Activated CD8-positive, alpha-beta T cell treated with anti-CD3 and anti-CD28 coated beads, Interleukin-2, amount 10 ng/mL, durations not matched to agents 7 days and 5 days (primary cell): ENCODE measurements at regions not wholly inside any gene's neighbourhood (a gene's known extent, or its start where the extent isn't known, plus 50 kb on each side); places are given as distances from the start of the nearest gene placed in this dataset.
"Not testable (repeated sequence)": the region's sequence is repeated elsewhere in the genome, so short reads cannot be mapped to it uniquely, and the experiment has no call there.

ENCODE experiments used
- ATAC-seq: fragments of 150-1000 bp; cut with Tn5 transposase; one replicate; pipeline ENCODE4 v1.10.0; 2021; ENCODE audit warnings: moderate library complexity
- CTCF ChIA-PET: fragments of 350-600 bp; sonication (Branson Sonifier 250); formaldehyde crosslinking; loops from one replicate; lab custom pipeline; 2021; ENCODE audit warnings: antibody characterized with exemption; lab: Charles Lee
- POLR2A ChIA-PET: fragments of 350-600 bp; sonication (Branson Sonifier 250); formaldehyde crosslinking; loops from one replicate; lab custom pipeline; 2021; ENCODE audit warnings: antibody characterized with exemption; lab: Charles Lee
- DNase-seq: peaks from one replicate; pipeline ENCODE4 v3.0.0-alpha.2; 2020
- H3K27ac Mint-ChIP-seq: one replicate; pipeline ENCODE4 v1.8.0; 2021; ENCODE audit warnings: mild to moderate bottlenecking, mixed read lengths
- H3K27me3 Mint-ChIP-seq: one replicate; pipeline ENCODE4 v1.8.0; 2021; ENCODE audit warnings: low read depth, mixed read lengths
- H3K36me3 Mint-ChIP-seq: one replicate; pipeline ENCODE4 v1.8.0; 2021; ENCODE audit warnings: low read depth, mixed read lengths
- H3K4me1 Mint-ChIP-seq: one replicate; pipeline ENCODE4 v1.8.0; 2021; ENCODE audit warnings: low read depth, mixed read lengths
- H3K4me3 Mint-ChIP-seq: one replicate; pipeline ENCODE4 v1.8.0; 2021; ENCODE audit warnings: mild to moderate bottlenecking, mixed read lengths
- H3K9me3 Mint-ChIP-seq: one replicate; pipeline ENCODE4 v1.8.0; 2022; ENCODE audit warnings: mixed read lengths; ENCODE audit not compliant: insufficient read depth

- Mint-ChIP-seq H3K27me3 (no peaks in the 10 kb centered on the region), H3K9me3 (peaks cover 11% of the 10 kb centered on the region), H3K4me3 (no peak overlapping the region), H3K36me3 (no peaks in the 10 kb centered on the region), H3K4me1 (no peaks in the 10 kb centered on the region), H3K27ac (no peak overlapping the region)
- ChIA-PET POLR2A (no interaction called here), CTCF (no interaction called here)
- ATAC-seq (no peak), DNase-seq (no peak)
Observed at GRCh38 chr4:171288816-171289432, 524.3 kb upstream of the GALNTL6 start.

- Mint-ChIP-seq H3K27ac (no peak overlapping the region), H3K36me3 (no peaks in the 10 kb centered on the region), H3K27me3 (no peaks in the 10 kb centered on the region), H3K4me1 (no peaks in the 10 kb centered on the region), H3K9me3 (no peaks in the 10 kb centered on the region), H3K4me3 (no peak overlapping the region)
- ChIA-PET POLR2A (no interaction called here), CTCF (no interaction called here)
- ATAC-seq (no peak), DNase-seq (no peak)
Observed at GRCh38 chr4:171281359-171281758, 531.8 kb upstream of the GALNTL6 start.

GRCh38 chr4:171279131-171279530 is 534.1 kb upstream of the GALNTL6 start:
- Mint-ChIP-seq H3K9me3 (no peaks in the 10 kb centered on the region), H3K4me3 (no peak overlapping the region), H3K27ac (no peak overlapping the region), H3K4me1 (no peaks in the 10 kb centered on the region), H3K27me3 (no peaks in the 10 kb centered on the region), H3K36me3 (no peaks in the 10 kb centered on the region)
- ChIA-PET CTCF (no interaction called here), POLR2A (no interaction called here)
- no peak for DNase-seq
- ATAC-seq, result no peak

- POLR2A ChIA-PET, result no interaction called here
- H3K27ac Mint-ChIP-seq, result no peak overlapping the region
- no peak for DNase-seq
- no peak overlapping the region for H3K4me3 Mint-ChIP-seq
- no peaks in the 10 kb centered on the region for H3K36me3 Mint-ChIP-seq
- no peaks in the 10 kb centered on the region for H3K4me1 Mint-ChIP-seq
- H3K9me3 Mint-ChIP-seq, result no peaks in the 10 kb centered on the region
- H3K27me3 Mint-ChIP-seq, result no peaks in the 10 kb centered on the region
- no peak for ATAC-seq
- CTCF ChIA-PET, result no interaction called here
Observed at GRCh38 chr4:171266671-171267070, 546.5 kb upstream of the GALNTL6 start.

- ATAC-seq (no peak), DNase-seq (no peak)
- CTCF ChIA-PET, result no interaction called here
- Mint-ChIP-seq H3K27me3 (no peaks in the 10 kb centered on the region), H3K36me3 (no peaks in the 10 kb centered on the region), H3K9me3 (no peaks in the 10 kb centered on the region), H3K4me1 (no peaks in the 10 kb centered on the region), H3K27ac (no peak overlapping the region), H3K4me3 (no peak overlapping the region)
- POLR2A ChIA-PET, result no interaction called here
Observed at GRCh38 chr4:171265190-171265818, 547.9 kb upstream of the GALNTL6 start.

GRCh38 chr4:171256223-171256622 is 557.0 kb upstream of the GALNTL6 start:
- Mint-ChIP-seq H3K27me3 (no peaks in the 10 kb centered on the region), H3K4me3 (no peak overlapping the region), H3K4me1 (no peaks in the 10 kb centered on the region), H3K27ac (no peak overlapping the region), H3K36me3 (no peaks in the 10 kb centered on the region), H3K9me3 (peaks cover 5% of the 10 kb centered on the region)
- ATAC-seq (no peak), DNase-seq (no peak)
- POLR2A ChIA-PET, result no interaction called here
- CTCF ChIA-PET, result no interaction called here

GRCh38 chr4:171246948-171247347 is 566.3 kb upstream of the GALNTL6 start:
- Mint-ChIP-seq H3K27ac (no peak overlapping the region), H3K4me3 (no peak overlapping the region), H3K4me1 (no peaks in the 10 kb centered on the region), H3K9me3 (peaks cover 5% of the 10 kb centered on the region), H3K27me3 (no peaks in the 10 kb centered on the region), H3K36me3 (no peaks in the 10 kb centered on the region)
- ChIA-PET CTCF (no interaction called here), POLR2A (no interaction called here)
- DNase-seq, result no peak
- ATAC-seq, result no peak

GRCh38 chr4:171242831-171243230 is 570.4 kb upstream of the GALNTL6 start:
- Mint-ChIP-seq H3K4me1 (no peaks in the 10 kb centered on the region), H3K27me3 (no peaks in the 10 kb centered on the region), H3K36me3 (no peaks in the 10 kb centered on the region), H3K4me3 (no peak overlapping the region), H3K27ac (no peak overlapping the region), H3K9me3 (peaks cover 10% of the 10 kb centered on the region)
- no peak for DNase-seq
- CTCF ChIA-PET, result no interaction called here
- POLR2A ChIA-PET, result no interaction called here
- ATAC-seq, result no peak

GRCh38 chr4:171239196-171239595 is 574.0 kb upstream of the GALNTL6 start:
- no peak for ATAC-seq
- Mint-ChIP-seq H3K36me3 (no peaks in the 10 kb centered on the region), H3K9me3 (peaks cover 10% of the 10 kb centered on the region), H3K4me3 (no peak overlapping the region), H3K27ac (no peak overlapping the region), H3K27me3 (no peaks in the 10 kb centered on the region), H3K4me1 (no peaks in the 10 kb centered on the region)
- POLR2A ChIA-PET, result no interaction called here
- CTCF ChIA-PET, result no interaction called here
- DNase-seq, result no peak

- ChIA-PET CTCF (no interaction called here), POLR2A (no interaction called here)
- Mint-ChIP-seq H3K9me3 (peaks cover 7% of the 10 kb centered on the region), H3K27ac (no peak overlapping the region), H3K4me1 (no peaks in the 10 kb centered on the region), H3K27me3 (no peaks in the 10 kb centered on the region), H3K4me3 (no peak overlapping the region), H3K36me3 (no peaks in the 10 kb centered on the region)
- no peak for ATAC-seq
- DNase-seq, result no peak
Observed at GRCh38 chr4:171235521-171235920, 577.7 kb upstream of the GALNTL6 start.

GRCh38 chr4:171229354-171229753 is 583.9 kb upstream of the GALNTL6 start:
- CTCF ChIA-PET, POLR2A ChIA-PET, ATAC-seq, H3K4me3 Mint-ChIP-seq, H3K9me3 Mint-ChIP-seq, H3K36me3 Mint-ChIP-seq, H3K27ac Mint-ChIP-seq, DNase-seq, H3K27me3 Mint-ChIP-seq, H3K4me1 Mint-ChIP-seq: not testable (repeated sequence)

GRCh38 chr4:171221181-171221580 is 592.0 kb upstream of the GALNTL6 start:
- Mint-ChIP-seq H3K4me1 (no peaks in the 10 kb centered on the region), H3K27ac (no peak overlapping the region), H3K36me3 (no peaks in the 10 kb centered on the region), H3K27me3 (no peaks in the 10 kb centered on the region), H3K4me3 (no peak overlapping the region), H3K9me3 (no peaks in the 10 kb centered on the region)
- DNase-seq, result no peak
- POLR2A ChIA-PET, result no interaction called here
- CTCF ChIA-PET, result no interaction called here
- ATAC-seq, result no peak

- Mint-ChIP-seq H3K36me3 (no peaks in the 10 kb centered on the region), H3K9me3 (no peaks in the 10 kb centered on the region), H3K27me3 (no peaks in the 10 kb centered on the region), H3K27ac (no peak overlapping the region), H3K4me3 (no peak overlapping the region), H3K4me1 (no peaks in the 10 kb centered on the region)
- ATAC-seq (no peak), DNase-seq (no peak)
- ChIA-PET CTCF (no interaction called here), POLR2A (no interaction called here)
Observed at GRCh38 chr4:171203425-171203824, 609.8 kb upstream of the GALNTL6 start.
